ENCODE measurements at regions not wholly inside any gene's neighbourhood (a gene's known extent, or its start where the extent isn't known, plus 50 kb on each side); places are given as distances from the start of the nearest gene placed in this dataset.

- H3K4me3 ChIP-seq (ENCODE audit: low read depth, low read length), result no peak overlapping the region
- no peak for TF ChIP-seq CTCF (IDR thresholded peaks at IDR 0.05; ENCODE audit: control insufficient read depth, extremely low read depth, insufficient read depth)
- no peak for DNase-seq (ENCODE audit: low read depth)
Observed at GRCh38 chr1:96164053-96164452, 557.5 kb upstream of the PTBP2 start.

- H3K4me3 ChIP-seq (ENCODE audit: low read depth, low read length), result no peak overlapping the region
- no peak for DNase-seq (ENCODE audit: low read depth)
- no peak for TF ChIP-seq CTCF (IDR thresholded peaks at IDR 0.05; ENCODE audit: control insufficient read depth, extremely low read depth, insufficient read depth)
Observed at GRCh38 chr1:96178053-96178452, 543.5 kb upstream of the PTBP2 start.

- DNase-seq (ENCODE audit: low read depth), result no peak
- no peak for TF ChIP-seq CTCF (IDR thresholded peaks at IDR 0.05; ENCODE audit: control insufficient read depth, extremely low read depth, insufficient read depth)
- no peak overlapping the region for H3K4me3 ChIP-seq (ENCODE audit: low read depth, low read length)
Observed at GRCh38 chr1:96183485-96183884, 538.1 kb upstream of the PTBP2 start.

- DNase-seq (ENCODE audit: low read depth), result no peak
- no peak for TF ChIP-seq CTCF (IDR thresholded peaks at IDR 0.05; ENCODE audit: control insufficient read depth, extremely low read depth, insufficient read depth)
- H3K4me3 ChIP-seq (ENCODE audit: low read depth, low read length), result no peak overlapping the region
Observed at GRCh38 chr1:96183928-96184327, 537.7 kb upstream of the PTBP2 start.

- no peak overlapping the region for H3K4me3 ChIP-seq (ENCODE audit: low read depth, low read length)
- no peak for TF ChIP-seq CTCF (IDR thresholded peaks at IDR 0.05; ENCODE audit: control insufficient read depth, extremely low read depth, insufficient read depth)
- no peak for DNase-seq (ENCODE audit: low read depth)
Observed at GRCh38 chr1:96185181-96185580, 536.4 kb upstream of the PTBP2 start.

- DNase-seq (ENCODE audit: low read depth), result no peak
- no peak for TF ChIP-seq CTCF (IDR thresholded peaks at IDR 0.05; ENCODE audit: control insufficient read depth, extremely low read depth, insufficient read depth)
- H3K4me3 ChIP-seq (ENCODE audit: low read depth, low read length), result no peak overlapping the region
Observed at GRCh38 chr1:96187020-96187419, 534.6 kb upstream of the PTBP2 start.

GRCh38 chr1:96191165-96191564 is 530.4 kb upstream of the PTBP2 start:
- DNase-seq (ENCODE audit: low read depth), result no peak
- no peak for TF ChIP-seq CTCF (IDR thresholded peaks at IDR 0.05; ENCODE audit: control insufficient read depth, extremely low read depth, insufficient read depth)
- H3K4me3 ChIP-seq (ENCODE audit: low read depth, low read length), result no peak overlapping the region
